ENCODE measurements at regions not wholly inside any gene's neighbourhood (a gene's known extent, or its start where the extent isn't known, plus 50 kb on each side); places are given as distances from the start of the nearest gene placed in this dataset.

DNA sequence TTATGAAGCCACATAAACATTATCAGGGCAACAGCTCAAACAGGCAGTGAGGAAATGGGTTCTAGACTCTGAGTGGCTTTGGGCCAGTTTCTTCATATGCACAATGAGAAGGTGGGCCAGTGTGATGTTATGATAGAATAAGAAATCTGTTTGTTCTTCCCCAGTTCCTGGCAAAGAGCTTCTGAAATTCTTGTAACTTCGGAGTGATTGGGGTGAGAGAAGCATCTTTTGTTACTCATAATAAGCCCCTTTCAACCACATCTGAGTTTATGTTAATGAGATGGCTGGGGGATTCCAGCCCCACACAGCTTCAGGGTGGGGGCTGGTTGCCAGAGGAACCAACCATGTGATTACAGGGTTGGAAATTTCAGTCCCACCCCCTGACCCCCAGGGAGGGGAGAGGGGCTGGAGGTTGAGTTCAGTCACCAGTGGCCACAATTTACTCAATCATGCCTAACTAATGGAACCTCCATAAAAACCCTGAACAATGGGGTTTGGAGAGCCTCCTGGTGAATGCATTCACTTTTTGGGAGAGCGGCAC is 57.0 kb upstream of the FRMD4B start (continued):
- TF ChIP-seq ZFP36 (IDR thresholded peaks at IDR 0.05; ENCODE audit: low read depth, low read length, partially characterized antibody): no peak
- TF ChIP-seq, protein P1, sequence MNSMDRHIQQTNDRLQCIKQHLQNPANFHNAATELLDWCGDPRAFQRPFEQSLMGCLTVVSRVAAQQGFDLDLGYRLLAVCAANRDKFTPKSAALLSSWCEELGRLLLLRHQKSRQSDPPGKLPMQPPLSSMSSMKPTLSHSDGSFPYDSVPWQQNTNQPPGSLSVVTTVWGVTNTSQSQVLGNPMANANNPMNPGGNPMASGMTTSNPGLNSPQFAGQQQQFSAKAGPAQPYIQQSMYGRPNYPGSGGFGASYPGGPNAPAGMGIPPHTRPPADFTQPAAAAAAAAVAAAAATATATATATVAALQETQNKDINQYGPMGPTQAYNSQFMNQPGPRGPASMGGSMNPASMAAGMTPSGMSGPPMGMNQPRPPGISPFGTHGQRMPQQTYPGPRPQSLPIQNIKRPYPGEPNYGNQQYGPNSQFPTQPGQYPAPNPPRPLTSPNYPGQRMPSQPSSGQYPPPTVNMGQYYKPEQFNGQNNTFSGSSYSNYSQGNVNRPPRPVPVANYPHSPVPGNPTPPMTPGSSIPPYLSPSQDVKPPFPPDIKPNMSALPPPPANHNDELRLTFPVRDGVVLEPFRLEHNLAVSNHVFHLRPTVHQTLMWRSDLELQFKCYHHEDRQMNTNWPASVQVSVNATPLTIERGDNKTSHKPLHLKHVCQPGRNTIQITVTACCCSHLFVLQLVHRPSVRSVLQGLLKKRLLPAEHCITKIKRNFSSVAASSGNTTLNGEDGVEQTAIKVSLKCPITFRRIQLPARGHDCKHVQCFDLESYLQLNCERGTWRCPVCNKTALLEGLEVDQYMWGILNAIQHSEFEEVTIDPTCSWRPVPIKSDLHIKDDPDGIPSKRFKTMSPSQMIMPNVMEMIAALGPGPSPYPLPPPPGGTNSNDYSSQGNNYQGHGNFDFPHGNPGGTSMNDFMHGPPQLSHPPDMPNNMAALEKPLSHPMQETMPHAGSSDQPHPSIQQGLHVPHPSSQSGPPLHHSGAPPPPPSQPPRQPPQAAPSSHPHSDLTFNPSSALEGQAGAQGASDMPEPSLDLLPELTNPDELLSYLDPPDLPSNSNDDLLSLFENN (IDR thresholded peaks at IDR 0.05; ENCODE audit: low read depth in 2 of 2, low read length in 2 of 2): no peak
- TF ChIP-seq, protein P2, sequence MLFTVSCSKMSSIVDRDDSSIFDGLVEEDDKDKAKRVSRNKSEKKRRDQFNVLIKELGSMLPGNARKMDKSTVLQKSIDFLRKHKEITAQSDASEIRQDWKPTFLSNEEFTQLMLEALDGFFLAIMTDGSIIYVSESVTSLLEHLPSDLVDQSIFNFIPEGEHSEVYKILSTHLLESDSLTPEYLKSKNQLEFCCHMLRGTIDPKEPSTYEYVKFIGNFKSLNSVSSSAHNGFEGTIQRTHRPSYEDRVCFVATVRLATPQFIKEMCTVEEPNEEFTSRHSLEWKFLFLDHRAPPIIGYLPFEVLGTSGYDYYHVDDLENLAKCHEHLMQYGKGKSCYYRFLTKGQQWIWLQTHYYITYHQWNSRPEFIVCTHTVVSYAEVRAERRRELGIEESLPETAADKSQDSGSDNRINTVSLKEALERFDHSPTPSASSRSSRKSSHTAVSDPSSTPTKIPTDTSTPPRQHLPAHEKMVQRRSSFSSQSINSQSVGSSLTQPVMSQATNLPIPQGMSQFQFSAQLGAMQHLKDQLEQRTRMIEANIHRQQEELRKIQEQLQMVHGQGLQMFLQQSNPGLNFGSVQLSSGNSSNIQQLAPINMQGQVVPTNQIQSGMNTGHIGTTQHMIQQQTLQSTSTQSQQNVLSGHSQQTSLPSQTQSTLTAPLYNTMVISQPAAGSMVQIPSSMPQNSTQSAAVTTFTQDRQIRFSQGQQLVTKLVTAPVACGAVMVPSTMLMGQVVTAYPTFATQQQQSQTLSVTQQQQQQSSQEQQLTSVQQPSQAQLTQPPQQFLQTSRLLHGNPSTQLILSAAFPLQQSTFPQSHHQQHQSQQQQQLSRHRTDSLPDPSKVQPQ (CRISPR knock-in tag; IDR thresholded peaks at IDR 0.05; ENCODE audit: borderline replicate concordance): no peak
- no peak for TF ChIP-seq NBN (IDR thresholded peaks at IDR 0.05; ENCODE audit: low read depth)
- TF ChIP-seq KDM5B (IDR thresholded peaks at IDR 0.05; ENCODE audit: insufficient replicate concordance, low read depth, low read length): no peak
